HCT116 (cell line): ENCODE measurements at regions not wholly inside any gene's neighbourhood (a gene's known extent, or its start where the extent isn't known, plus 50 kb on each side); places are given as distances from the start of the nearest gene placed in this dataset.
"Not testable (repeated sequence)": the region's sequence is repeated elsewhere in the genome, so short reads cannot be mapped to it uniquely, and the experiment has no call there.

Source experiments
- ATAC-seq: fragments of 200-7000 bp; cut with Tn5 transposase; 2 replicates; pipeline ENCODE4 v1.9.1; 2020; ENCODE audit warnings: mild to moderate bottlenecking, moderate library complexity
- BruUV-seq: library from RNA; stranded (reverse); fragments of 400-500 nt; replicated peaks from 2 replicates; lab custom pipeline; 2021; lab: Mats Ljungman, UMichigan
- CTCF ChIA-PET: fragments of 300-600 bp; sonication (Branson Sonifier 250); formaldehyde crosslinking; loops from one replicate; lab custom pipeline; 2021; ENCODE audit warnings: antibody characterized with exemption; lab: Charles Lee
- POLR2A ChIA-PET: fragments of 300-600, 350-600 bp; sonication (Branson Sonifier 250); formaldehyde crosslinking; loops from one replicate; lab custom pipeline; 2021; ENCODE audit warnings: antibody characterized with exemption; lab: Charles Lee
- RAD21 ChIA-PET, 2 experiments: fragments of 300-600 bp; sonication (Branson Sonifier 250); formaldehyde crosslinking; loops; one replicate each; lab custom pipeline; 2023; ENCODE audit warnings: low total read pairs in 2 of 2; ENCODE audit not compliant: uncharacterized antibody in 2 of 2, unreplicated experiment in 2 of 2, low non-redundant PET in 1 of 2; lab: Charles Lee
- DNase-seq: peaks from one replicate; pipeline ENCODE4 v3.0.0-alpha.2; 2010; ENCODE audit warnings: low read depth, low spot score
- H2AFZ ChIP-seq: fragments of 200-600 bp; shearing (Covaris generic), sonication (generic); 2 replicates; pipeline ENCODE4 v1.6.1; 2017; ENCODE audit warnings: low read depth, mixed run types, mixed read lengths, antibody characterized with exemption, low read length; ENCODE audit not compliant: poor library complexity, severe bottlenecking
- H3K27ac ChIP-seq: 2 replicates; pipeline ENCODE4 v1.5.1; 2012; ENCODE audit warnings: low read depth, low read length
- H3K27me3 ChIP-seq: fragments of 200-600 bp; sonication (generic); 2 replicates; pipeline ENCODE4 v1.6.1; 2016; ENCODE audit warnings: mixed run types, low read length, mixed read lengths; ENCODE audit not compliant: insufficient read depth
- H3K36me3 ChIP-seq, 2 experiments: fragments of 200-500 bp in 1 of 2; fragments of 200-600 bp in 1 of 2; sonication (Bioruptor generic) in 1 of 2; sonication (generic) in 1 of 2; 2 replicates each; pipeline versions ENCODE4 v1.5.1 to v1.6.1; 2014 to 2016; ENCODE audit warnings: low read length in 2 of 2, inconsistent platforms in 1 of 2, mixed read lengths in 1 of 2, mixed run types in 1 of 2; ENCODE audit not compliant: insufficient read depth in 2 of 2, control insufficient read depth in 1 of 2
- H3K4me1 ChIP-seq, 2 experiments: fragments of 200-600 bp in 1 of 2; sonication (generic) in 1 of 2; 2 replicates each; pipeline versions ENCODE4 v1.5.1 to v1.6.1; 2012 to 2017; ENCODE audit warnings: low read length in 2 of 2, inconsistent platforms in 1 of 2, mild to moderate bottlenecking in 1 of 2, mixed read lengths in 1 of 2, mixed run types in 1 of 2, moderate library complexity in 1 of 2; ENCODE audit not compliant: insufficient read depth in 2 of 2, control insufficient read depth in 1 of 2
- H3K4me2 ChIP-seq: fragments of 200-600 bp; sonication (generic); 2 replicates; pipeline ENCODE4 v1.6.1; 2017; ENCODE audit warnings: mixed run types, low read length, mixed read lengths
- H3K4me3 ChIP-seq, 2 experiments: fragments of 200-600 bp in 1 of 2; sonication (generic) in 1 of 2; replicated peaks in 1 of 2; 2 replicates each; pipeline ENCODE4 v1.5.1; 2011 to 2016; ENCODE audit warnings: low read length in 2 of 2, control low read depth in 1 of 2, low read depth in 1 of 2, mild to moderate bottlenecking in 1 of 2, mixed read lengths in 1 of 2, mixed run types in 1 of 2
- H3K79me2 ChIP-seq: fragments of 200-600 bp; sonication (generic); 2 replicates; pipeline ENCODE4 v1.6.1; 2017; ENCODE audit warnings: mild to moderate bottlenecking, mixed run types, low read length, moderate library complexity, mixed read lengths; ENCODE audit not compliant: insufficient read depth
- H3K9ac ChIP-seq: fragments of 200-600 bp; sonication (generic); 2 replicates; pipeline ENCODE4 v1.6.1; 2016; ENCODE audit warnings: low read length, mixed read lengths
- H3K9me2 ChIP-seq: fragments of 200-600 bp; sonication (generic), shearing (Covaris generic); 2 replicates; pipeline ENCODE4 v1.6.1; 2017; ENCODE audit warnings: mixed run types, mild to moderate bottlenecking, moderate library complexity; ENCODE audit not compliant: insufficient read depth
- H3K9me3 ChIP-seq, 2 experiments: fragments of 200-500 bp in 1 of 2; fragments of 200-600 bp in 1 of 2; sonication (Bioruptor generic) in 1 of 2; sonication (generic) in 1 of 2; 2 replicates each; pipeline ENCODE4 v1.6.1; 2014 to 2017; ENCODE audit warnings: low read length in 2 of 2, mixed read lengths in 2 of 2, inconsistent platforms in 1 of 2, low read depth in 1 of 2, mild to moderate bottlenecking in 1 of 2, mixed run types in 1 of 2, moderate library complexity in 1 of 2; ENCODE audit not compliant: control insufficient read depth in 1 of 2, insufficient read depth in 1 of 2
- H4K20me1 ChIP-seq: fragments of 200-600 bp; sonication (generic), shearing (Covaris generic); 2 replicates; pipeline ENCODE4 v1.6.1; 2017; ENCODE audit warnings: mixed run types, mild to moderate bottlenecking, moderate library complexity; ENCODE audit not compliant: insufficient read depth
- EGR1 ChIP-seq: IDR thresholded peaks from 2 replicates; pipeline ENCODE4 v1.6.1; 2012; ENCODE audit warnings: low read depth
- EZH2 ChIP-seq: fragments of 200-600 bp; sonication (generic); IDR thresholded peaks from 2 replicates; pipeline ENCODE4 v1.6.1; 2017; ENCODE audit warnings: antibody characterized with exemption, mixed run types
- intact Hi-C: fragments of 100-400 bp; cut with micrococcal nuclease; formaldehyde crosslinking; loops from 2 replicates; pipeline ENCODE4 v1.10.0; 2022

- intact Hi-C loops = no loop called here
- no peak for DNase-seq
- H3K27ac ChIP-seq = no peak overlapping the region
- no peak for TF ChIP-seq EZH2
- H3K79me2 ChIP-seq = no peaks in the 10 kb centered on the region
- H3K9ac ChIP-seq = no peak overlapping the region
- H3K9me3 ChIP-seq = peaks cover 7 to 11% of the 10 kb centered on the region in 2 experiments; a peak in 2 of 4 replicates
- H2AFZ ChIP-seq = no peak overlapping the region
- BruUV-seq = no TSS peak
- ChIA-PET POLR2A (no interaction called here), CTCF (no interaction called here), RAD21 (no interaction called here)
- no peaks in the 10 kb centered on the region for H4K20me1 ChIP-seq
- H3K9me2 ChIP-seq = no peaks in the 10 kb centered on the region
- no peaks in the 10 kb centered on the region for H3K4me1 ChIP-seq
- H3K4me2 ChIP-seq = no peak overlapping the region
- no peaks in the 10 kb centered on the region for H3K27me3 ChIP-seq
- no peak overlapping the region for H3K4me3 ChIP-seq
- no peaks in the 10 kb centered on the region for H3K36me3 ChIP-seq
- no peak for ATAC-seq
Measured at GRCh38 chr6:170146640-170147039, 144.2 kb downstream of the DLL1 start.

GRCh38 chr6:170146131-170146530, 144.7 kb downstream of the DLL1 start:
- H3K4me3 ChIP-seq, POLR2A ChIA-PET, H3K4me2 ChIP-seq, CTCF ChIA-PET, H3K27me3 ChIP-seq, H3K4me1 ChIP-seq, H3K9ac ChIP-seq, H4K20me1 ChIP-seq, ATAC-seq, H2AFZ ChIP-seq, intact Hi-C loops, H3K36me3 ChIP-seq, H3K79me2 ChIP-seq, DNase-seq, RAD21 ChIA-PET, H3K27ac ChIP-seq, BruUV-seq, H3K9me2 ChIP-seq: not testable (repeated sequence)
- H3K9me3 ChIP-seq = peaks cover 7 to 11% of the 10 kb centered on the region in 2 experiments; a peak in 2 of 4 replicates

GRCh38 chr6:170145716-170146115, 145.2 kb downstream of the DLL1 start:
- H4K20me1 ChIP-seq, intact Hi-C loops, H2AFZ ChIP-seq, H3K9me2 ChIP-seq, H3K9ac ChIP-seq, CTCF ChIA-PET, H3K4me3 ChIP-seq, DNase-seq, H3K36me3 ChIP-seq, POLR2A ChIA-PET, H3K27ac ChIP-seq, H3K4me2 ChIP-seq, RAD21 ChIA-PET, BruUV-seq: not testable (repeated sequence)
- peaks cover 7 to 11% of the 10 kb centered on the region in 2 experiments; a peak in 2 of 4 replicates for H3K9me3 ChIP-seq
- peak; percentile 66 for TF ChIP-seq EGR1
- TF ChIP-seq, all 23 proteins: peak for 1; not testable (repeated sequence) for 22
- H3K79me2 ChIP-seq, H3K27me3 ChIP-seq, H3K4me1 ChIP-seq, ATAC-seq: not testable (repeated sequence)
